ENCODE measurements at regions not wholly inside any gene's neighbourhood (a gene's known extent, or its start where the extent isn't known, plus 50 kb on each side); places are given as distances from the start of the nearest gene placed in this dataset.

DNA sequence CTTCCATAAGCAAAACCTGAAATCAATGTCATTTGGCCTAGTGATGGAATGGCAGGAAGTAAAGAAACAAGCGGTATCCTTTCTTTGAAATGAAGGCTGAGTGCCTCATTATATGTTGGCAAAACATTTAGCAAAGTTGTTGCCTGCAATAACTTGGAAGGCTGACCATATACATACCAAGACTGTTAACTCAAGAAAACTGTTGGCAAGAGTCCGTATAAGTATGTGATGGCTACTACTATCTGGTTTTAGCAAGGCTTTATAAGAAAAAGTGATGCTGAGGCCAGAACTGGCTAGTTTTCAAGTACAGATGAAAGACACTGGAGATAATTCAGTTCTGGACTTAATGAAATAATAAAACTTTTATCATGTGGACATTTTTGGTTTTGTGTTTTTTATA is 356.2 kb downstream of the ZNF521 start:
- CTCF ChIA-PET: no interaction called here
- TF ChIP-seq, protein P1, sequence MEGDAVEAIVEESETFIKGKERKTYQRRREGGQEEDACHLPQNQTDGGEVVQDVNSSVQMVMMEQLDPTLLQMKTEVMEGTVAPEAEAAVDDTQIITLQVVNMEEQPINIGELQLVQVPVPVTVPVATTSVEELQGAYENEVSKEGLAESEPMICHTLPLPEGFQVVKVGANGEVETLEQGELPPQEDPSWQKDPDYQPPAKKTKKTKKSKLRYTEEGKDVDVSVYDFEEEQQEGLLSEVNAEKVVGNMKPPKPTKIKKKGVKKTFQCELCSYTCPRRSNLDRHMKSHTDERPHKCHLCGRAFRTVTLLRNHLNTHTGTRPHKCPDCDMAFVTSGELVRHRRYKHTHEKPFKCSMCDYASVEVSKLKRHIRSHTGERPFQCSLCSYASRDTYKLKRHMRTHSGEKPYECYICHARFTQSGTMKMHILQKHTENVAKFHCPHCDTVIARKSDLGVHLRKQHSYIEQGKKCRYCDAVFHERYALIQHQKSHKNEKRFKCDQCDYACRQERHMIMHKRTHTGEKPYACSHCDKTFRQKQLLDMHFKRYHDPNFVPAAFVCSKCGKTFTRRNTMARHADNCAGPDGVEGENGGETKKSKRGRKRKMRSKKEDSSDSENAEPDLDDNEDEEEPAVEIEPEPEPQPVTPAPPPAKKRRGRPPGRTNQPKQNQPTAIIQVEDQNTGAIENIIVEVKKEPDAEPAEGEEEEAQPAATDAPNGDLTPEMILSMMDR (IDR thresholded peaks at IDR 0.05; ENCODE audit: control extremely low read depth, extremely low read depth, low read depth, missing control alignments): no peak
- DNase-seq (ENCODE audit: extremely low spot score): no peak
- POLR2A ChIA-PET: no interaction called here

DNA sequence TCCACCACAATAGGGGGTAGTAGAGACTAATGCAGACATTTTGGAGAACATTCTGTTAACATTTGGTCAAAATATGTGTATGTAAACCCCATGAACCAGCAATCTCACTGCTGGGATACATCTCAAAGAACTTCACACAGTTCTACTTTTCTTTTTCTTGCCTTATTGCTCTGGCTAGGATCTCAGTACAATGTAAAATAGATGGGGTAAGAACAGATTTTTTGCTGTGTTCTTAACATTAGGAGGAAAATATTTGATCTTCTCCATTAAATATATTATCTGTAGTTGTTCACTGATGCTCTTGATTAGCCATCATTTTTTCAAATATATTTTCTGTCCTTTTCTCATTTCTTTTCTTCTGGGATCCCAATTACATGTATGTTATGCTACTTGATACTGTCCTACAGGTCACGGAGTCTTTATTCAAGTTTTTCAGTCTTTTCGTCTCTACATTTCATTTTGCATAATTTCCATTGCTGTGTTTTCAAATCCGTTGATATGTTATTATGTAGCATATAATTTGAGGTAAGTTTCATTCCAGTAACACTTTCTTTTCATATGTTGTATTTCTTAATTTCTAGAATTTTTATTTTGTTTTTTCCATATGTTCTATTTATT is 352.2 kb downstream of the ZNF521 start:
- POLR2A ChIA-PET: no interaction called here
- TF ChIP-seq, protein P1 (IDR thresholded peaks at IDR 0.05; ENCODE audit: control extremely low read depth, extremely low read depth, low read depth, missing control alignments): no peak
- CTCF ChIA-PET: no interaction called here
- no peak for DNase-seq (ENCODE audit: extremely low spot score)

DNA sequence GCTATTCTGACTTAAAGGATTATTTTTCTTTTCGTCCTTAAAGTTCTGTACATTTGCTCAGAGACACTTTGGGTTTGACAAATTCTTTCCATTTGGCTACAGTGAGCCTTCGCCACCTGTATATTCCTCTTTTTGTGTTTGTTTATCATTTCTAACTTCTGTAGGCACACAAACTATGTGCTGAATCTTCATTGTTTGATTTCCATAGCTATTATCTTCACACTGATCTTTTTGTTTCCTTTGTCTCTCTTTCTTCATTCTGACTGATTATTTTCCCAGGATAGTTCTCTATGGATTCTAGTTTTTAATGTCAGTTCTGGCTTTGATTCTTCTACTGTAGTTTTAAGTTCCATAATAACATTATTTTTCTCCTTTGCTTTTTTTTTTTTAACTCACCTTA is 350.2 kb downstream of the ZNF521 start:
- TF ChIP-seq, protein P1 (IDR thresholded peaks at IDR 0.05; ENCODE audit: control extremely low read depth, extremely low read depth, low read depth, missing control alignments): no peak
- DNase-seq (ENCODE audit: extremely low spot score): no peak
- POLR2A ChIA-PET: no interaction called here
- CTCF ChIA-PET: no interaction called here

DNA sequence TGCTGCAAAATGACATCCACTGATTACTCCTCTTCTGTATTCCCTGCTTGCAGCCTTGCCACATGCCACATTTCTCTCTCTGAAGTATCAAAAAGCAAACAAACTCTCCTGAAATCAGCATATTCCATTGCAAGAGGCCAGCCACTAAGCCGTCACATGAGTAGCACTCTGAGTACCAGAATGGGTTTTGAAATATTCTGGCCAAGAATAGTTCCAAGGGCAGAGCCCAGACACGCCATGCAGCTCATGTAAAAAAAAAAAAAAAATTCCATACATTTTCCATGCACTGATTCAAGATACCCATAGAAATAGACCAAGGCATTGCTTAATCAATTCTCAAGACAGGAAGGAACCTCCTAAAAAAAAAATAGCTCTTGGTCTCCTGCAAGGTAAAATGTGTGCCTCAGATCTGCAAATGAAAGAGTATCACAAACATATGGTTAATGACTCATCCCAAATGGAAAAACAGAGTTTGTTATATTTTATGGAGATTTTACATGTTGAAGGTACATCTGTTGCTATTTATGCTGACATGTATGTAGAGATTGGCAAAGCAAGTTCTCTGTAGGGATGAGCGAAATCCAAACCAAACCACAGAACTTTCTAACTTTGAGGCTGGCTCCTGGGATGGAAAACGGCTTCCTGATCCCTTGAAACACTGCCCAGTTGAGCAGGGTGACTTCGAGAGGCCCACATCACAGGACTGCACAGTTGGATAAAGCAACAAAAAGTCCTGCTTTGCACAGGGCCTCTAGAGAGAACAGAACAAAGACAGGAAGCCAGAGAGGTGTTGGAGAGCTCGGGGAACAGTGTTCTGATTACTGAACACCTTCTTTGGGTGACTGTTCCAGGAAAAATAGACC is 346.2 kb downstream of the ZNF521 start:
- ChIA-PET POLR2A (no interaction called here), CTCF (no interaction called here)
- TF ChIP-seq, protein P1 (IDR thresholded peaks at IDR 0.05; ENCODE audit: control extremely low read depth, extremely low read depth, low read depth, missing control alignments): no peak
- DNase-seq (ENCODE audit: extremely low spot score): no peak

- no peak for DNase-seq (ENCODE audit: extremely low spot score)
- ChIA-PET POLR2A (no interaction called here), CTCF (interaction anchor here (0.6 kb wide), 1 partner anchor 8 kb away, joined by 3 read pairs; no protein-coding TSS in a partner anchor)
- TF ChIP-seq, protein P1 (IDR thresholded peaks at IDR 0.05; ENCODE audit: control extremely low read depth, extremely low read depth, low read depth, missing control alignments): no peak
Observed at GRCh38 chr18:25010623-25011374, 341.2 kb downstream of the ZNF521 start.
